ENCODE measurements at regions not wholly inside any gene's neighbourhood (a gene's known extent, or its start where the extent isn't known, plus 50 kb on each side); places are given as distances from the start of the nearest gene placed in this dataset.

DNA sequence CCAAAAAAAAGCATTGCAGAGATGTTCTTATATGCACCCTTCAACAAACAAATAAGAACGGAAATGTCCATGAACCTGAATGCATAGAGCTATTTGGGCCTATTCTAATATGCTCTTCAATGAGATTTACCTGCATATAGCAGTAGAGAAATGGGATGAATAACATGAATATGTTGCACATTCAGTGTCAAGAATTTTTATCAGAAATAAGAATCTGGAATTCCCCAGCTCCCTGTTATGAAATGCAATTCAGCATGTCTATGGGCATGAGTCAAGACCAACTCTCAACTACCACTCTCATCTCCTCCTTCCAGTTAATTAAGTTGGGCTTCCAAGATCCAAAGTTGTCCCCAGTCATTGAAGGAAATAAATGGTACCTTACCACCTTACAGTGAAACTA lies 133.7 kb upstream of the ALCAM start:
- DNase-seq (ENCODE audit: low spot score), result no peak
- H2AFZ ChIP-seq (ENCODE audit: low read length), result no peak overlapping the region
- WGBS, 2 donors (ENCODE audit: extremely low coverage in 2 of 2, insufficient read length in 2 of 2, insufficient replicate concordance in 1 of 2), result no CpG with 5 or more reads among the region's 1 CpG
- no peak overlapping the region for H3K27ac ChIP-seq (replicated peaks; ENCODE audit: low read length)
- H2AK5ac ChIP-seq (ENCODE audit: low read depth, low read length), result no peak overlapping the region
- no peak overlapping the region for H2BK12ac ChIP-seq (ENCODE audit: low read length)
- H3K4ac ChIP-seq (ENCODE audit: low read length), result no peak overlapping the region
- no peak overlapping the region for H4K8ac ChIP-seq (ENCODE audit: low read depth, low read length)
- no peak overlapping the region for H3K23ac ChIP-seq (ENCODE audit: low read depth, low read length, poor library complexity)
- no peaks in the 10 kb centered on the region for H3K79me1 ChIP-seq (ENCODE audit: low read depth, low read length)
- H2BK5ac ChIP-seq (ENCODE audit: low read length), result no peak overlapping the region
- no peak overlapping the region for H2BK15ac ChIP-seq (ENCODE audit: low read length)
- H2BK120ac ChIP-seq (ENCODE audit: low read depth, low read length), result no peak overlapping the region
- no peaks in the 10 kb centered on the region for H3K4me1 ChIP-seq (ENCODE audit: control insufficient read depth in 2 of 2, insufficient read depth in 1 of 2, low read depth in 1 of 2, low read length in 2 of 2)
- no peak overlapping the region for H3K9ac ChIP-seq (ENCODE audit: low read depth, low read length, poor library complexity)
- no peak overlapping the region for H3K4me3 ChIP-seq (ENCODE audit: low read length in 2 of 2)
- H3K4me2 ChIP-seq (ENCODE audit: insufficient read depth, low read length, poor library complexity, severe bottlenecking), result no peak overlapping the region
- no peaks in the 10 kb centered on the region for H3K27me3 ChIP-seq (ENCODE audit: control insufficient read depth in 3 of 3, insufficient read depth in 3 of 3, low read depth in 1 of 3, low read length in 3 of 3)
- no peaks in the 10 kb centered on the region for H3K9me3 ChIP-seq (replicated peaks in 1 of 2; ENCODE audit: control insufficient read depth in 2 of 2, insufficient read depth in 1 of 2, low read depth in 1 of 2, low read length in 2 of 2)
- no peak overlapping the region for H3K14ac ChIP-seq (ENCODE audit: low read length)
- no peaks in the 10 kb centered on the region for H3K36me3 ChIP-seq (replicated peaks in 1 of 2; ENCODE audit: control insufficient read depth in 2 of 2, insufficient read depth in 2 of 2, low read length in 2 of 2)
- H4K91ac ChIP-seq (ENCODE audit: low read depth, low read length, poor library complexity), result no peak overlapping the region
- H3K18ac ChIP-seq (ENCODE audit: low read length), result no peak overlapping the region

DNA sequence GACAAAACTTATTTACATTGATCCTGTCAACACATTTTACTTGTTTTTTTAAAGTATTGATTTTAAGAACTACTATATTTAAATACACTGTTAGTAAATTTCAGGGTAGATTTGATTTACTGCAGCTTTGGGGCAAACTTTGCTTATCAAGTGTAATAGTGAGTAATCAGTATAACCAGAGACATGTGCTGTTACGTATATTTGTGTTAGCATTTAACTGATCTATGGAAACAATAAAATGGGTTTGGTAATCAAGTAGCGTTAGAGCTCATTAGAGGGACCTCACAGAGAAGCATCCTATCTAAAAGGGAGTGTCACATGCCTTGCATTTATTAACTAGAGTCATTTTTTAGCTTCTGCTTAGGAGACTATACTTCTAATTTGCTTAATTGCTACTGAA lies 131.5 kb upstream of the ALCAM start:
- H3K4me1 ChIP-seq (ENCODE audit: control insufficient read depth in 2 of 2, insufficient read depth in 1 of 2, low read depth in 1 of 2, low read length in 2 of 2), result no peaks in the 10 kb centered on the region
- no peak overlapping the region for H3K4me2 ChIP-seq (ENCODE audit: insufficient read depth, low read length, poor library complexity, severe bottlenecking)
- no peak overlapping the region for H2AFZ ChIP-seq (ENCODE audit: low read length)
- no peak overlapping the region for H3K23ac ChIP-seq (ENCODE audit: low read depth, low read length, poor library complexity)
- no CpG with 5 or more reads among the region's 2 CpGs for WGBS, 2 donors (ENCODE audit: extremely low coverage in 2 of 2, insufficient read length in 2 of 2, insufficient replicate concordance in 1 of 2)
- H3K14ac ChIP-seq (ENCODE audit: low read length), result no peak overlapping the region
- no peak overlapping the region for H2BK5ac ChIP-seq (ENCODE audit: low read length)
- H2BK15ac ChIP-seq (ENCODE audit: low read length), result no peak overlapping the region
- H3K36me3 ChIP-seq (replicated peaks in 1 of 2; ENCODE audit: control insufficient read depth in 2 of 2, insufficient read depth in 2 of 2, low read length in 2 of 2), result no peaks in the 10 kb centered on the region
- no peaks in the 10 kb centered on the region for H3K9me3 ChIP-seq (replicated peaks in 1 of 2; ENCODE audit: control insufficient read depth in 2 of 2, insufficient read depth in 1 of 2, low read depth in 1 of 2, low read length in 2 of 2)
- H3K4ac ChIP-seq (ENCODE audit: low read length), result no peak overlapping the region
- no peak overlapping the region for H2AK5ac ChIP-seq (ENCODE audit: low read depth, low read length)
- no peak overlapping the region for H3K9ac ChIP-seq (ENCODE audit: low read depth, low read length, poor library complexity)
- H3K4me3 ChIP-seq (ENCODE audit: low read length in 2 of 2), result no peak overlapping the region
- DNase-seq (ENCODE audit: low spot score), result no peak
- no peak overlapping the region for H3K27ac ChIP-seq (replicated peaks; ENCODE audit: low read length)
- H3K27me3 ChIP-seq (ENCODE audit: control insufficient read depth in 3 of 3, insufficient read depth in 3 of 3, low read depth in 1 of 3, low read length in 3 of 3), result no peaks in the 10 kb centered on the region
- H4K91ac ChIP-seq (ENCODE audit: low read depth, low read length, poor library complexity), result no peak overlapping the region
- no peak overlapping the region for H2BK12ac ChIP-seq (ENCODE audit: low read length)
- no peak overlapping the region for H2BK120ac ChIP-seq (ENCODE audit: low read depth, low read length)
- no peak overlapping the region for H4K8ac ChIP-seq (ENCODE audit: low read depth, low read length)
- no peaks in the 10 kb centered on the region for H3K79me1 ChIP-seq (ENCODE audit: low read depth, low read length)
- H3K18ac ChIP-seq (ENCODE audit: low read length), result no peak overlapping the region

DNA sequence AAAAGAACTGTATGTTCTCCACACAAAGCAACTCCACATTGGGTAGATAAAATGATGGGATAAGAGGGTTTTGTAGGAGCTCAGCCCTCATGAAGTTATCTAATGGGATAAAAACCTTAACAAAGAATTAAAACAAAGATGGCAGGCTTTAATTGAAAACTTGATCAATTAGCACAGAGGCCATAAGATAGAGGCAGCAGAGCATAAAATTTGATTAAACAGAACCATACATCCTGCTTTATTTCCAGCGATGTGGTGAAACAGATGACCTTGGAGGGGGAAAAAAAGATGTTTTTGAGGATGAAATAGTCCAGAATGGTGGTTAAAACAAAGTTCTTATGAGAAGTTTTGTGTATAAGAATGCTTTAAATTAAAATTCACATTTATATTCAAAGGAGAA lies 130.9 kb upstream of the ALCAM start:
- H2AFZ ChIP-seq (ENCODE audit: low read length), result no peak overlapping the region
- no peak overlapping the region for H2BK15ac ChIP-seq (ENCODE audit: low read length)
- no peak overlapping the region for H3K4me2 ChIP-seq (ENCODE audit: insufficient read depth, low read length, poor library complexity, severe bottlenecking)
- H3K27ac ChIP-seq (replicated peaks; ENCODE audit: low read length), result no peak overlapping the region
- no peak overlapping the region for H2BK5ac ChIP-seq (ENCODE audit: low read length)
- WGBS, 2 donors (ENCODE audit: extremely low coverage in 2 of 2, insufficient read length in 2 of 2, insufficient replicate concordance in 1 of 2), result no CpG with 5 or more reads among the region's 1 CpG
- H2BK120ac ChIP-seq (ENCODE audit: low read depth, low read length), result no peak overlapping the region
- H3K23ac ChIP-seq (ENCODE audit: low read depth, low read length, poor library complexity), result no peak overlapping the region
- H4K91ac ChIP-seq (ENCODE audit: low read depth, low read length, poor library complexity), result no peak overlapping the region
- H3K4me3 ChIP-seq (ENCODE audit: low read length in 2 of 2), result no peak overlapping the region
- H3K18ac ChIP-seq (ENCODE audit: low read length), result no peak overlapping the region
- H3K79me1 ChIP-seq (ENCODE audit: low read depth, low read length), result no peaks in the 10 kb centered on the region
- no peak for DNase-seq (ENCODE audit: low spot score)
- H3K27me3 ChIP-seq (ENCODE audit: control insufficient read depth in 3 of 3, insufficient read depth in 3 of 3, low read depth in 1 of 3, low read length in 3 of 3), result no peaks in the 10 kb centered on the region
- no peak overlapping the region for H3K9ac ChIP-seq (ENCODE audit: low read depth, low read length, poor library complexity)
- no peaks in the 10 kb centered on the region for H3K36me3 ChIP-seq (replicated peaks in 1 of 2; ENCODE audit: control insufficient read depth in 2 of 2, insufficient read depth in 2 of 2, low read length in 2 of 2)
- H2BK12ac ChIP-seq (ENCODE audit: low read length), result no peak overlapping the region
- no peak overlapping the region for H3K4ac ChIP-seq (ENCODE audit: low read length)
- H3K4me1 ChIP-seq (ENCODE audit: control insufficient read depth in 2 of 2, insufficient read depth in 1 of 2, low read depth in 1 of 2, low read length in 2 of 2), result no peaks in the 10 kb centered on the region
- no peak overlapping the region for H3K14ac ChIP-seq (ENCODE audit: low read length)
- no peak overlapping the region for H4K8ac ChIP-seq (ENCODE audit: low read depth, low read length)
- H3K9me3 ChIP-seq (replicated peaks in 1 of 2; ENCODE audit: control insufficient read depth in 2 of 2, insufficient read depth in 1 of 2, low read depth in 1 of 2, low read length in 2 of 2), result no peaks in the 10 kb centered on the region
- no peak overlapping the region for H2AK5ac ChIP-seq (ENCODE audit: low read depth, low read length)

DNA sequence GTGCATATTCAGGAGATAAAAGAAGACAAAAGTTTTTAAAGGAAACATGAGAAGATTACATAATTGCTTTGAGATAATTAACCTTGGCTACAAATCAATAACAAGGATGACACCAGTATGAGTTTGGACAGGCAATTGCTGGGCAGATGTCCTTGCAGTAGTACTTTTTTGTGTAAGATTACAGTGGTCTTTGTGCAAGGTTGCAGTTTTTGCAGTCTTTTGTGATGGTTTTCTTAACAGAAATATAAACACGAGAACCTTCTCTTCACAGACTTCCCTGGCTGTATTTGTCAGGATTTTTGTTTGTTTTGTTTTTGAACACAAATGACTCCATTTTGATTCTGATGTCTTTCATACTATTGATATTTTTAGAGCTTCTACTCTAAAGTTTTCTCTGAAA lies 128.3 kb upstream of the ALCAM start:
- Histone ChIP-seq H2BK5ac (ENCODE audit: low read length) (no peak overlapping the region), H3K4me3 (ENCODE audit: low read length in 2 of 2) (no peak overlapping the region), H3K9ac (ENCODE audit: low read depth, low read length, poor library complexity) (no peak overlapping the region), H2BK120ac (ENCODE audit: low read depth, low read length) (no peak overlapping the region), H3K23ac (ENCODE audit: low read depth, low read length, poor library complexity) (no peak overlapping the region), H4K8ac (ENCODE audit: low read depth, low read length) (no peak overlapping the region), H2BK12ac (ENCODE audit: low read length) (no peak overlapping the region), H2AK5ac (ENCODE audit: low read depth, low read length) (no peak overlapping the region), H3K4ac (ENCODE audit: low read length) (no peak overlapping the region), H3K4me2 (ENCODE audit: insufficient read depth, low read length, poor library complexity, severe bottlenecking) (no peak overlapping the region), H3K9me3 (replicated peaks in 1 of 2; ENCODE audit: control insufficient read depth in 2 of 2, insufficient read depth in 1 of 2, low read depth in 1 of 2, low read length in 2 of 2) (no peaks in the 10 kb centered on the region), H2BK15ac (ENCODE audit: low read length) (no peak overlapping the region), H3K4me1 (ENCODE audit: control insufficient read depth in 2 of 2, insufficient read depth in 1 of 2, low read depth in 1 of 2, low read length in 2 of 2) (no peaks in the 10 kb centered on the region), H3K14ac (ENCODE audit: low read length) (no peak overlapping the region), H3K27me3 (ENCODE audit: control insufficient read depth in 3 of 3, insufficient read depth in 3 of 3, low read depth in 1 of 3, low read length in 3 of 3) (no peaks in the 10 kb centered on the region), H3K18ac (ENCODE audit: low read length) (no peak overlapping the region), H3K79me1 (ENCODE audit: low read depth, low read length) (no peaks in the 10 kb centered on the region), H2AFZ (ENCODE audit: low read length) (peak overlapping the region; percentile 50), H3K36me3 (replicated peaks in 1 of 2; ENCODE audit: control insufficient read depth in 2 of 2, insufficient read depth in 2 of 2, low read length in 2 of 2) (no peaks in the 10 kb centered on the region), H4K91ac (ENCODE audit: low read depth, low read length, poor library complexity) (no peak overlapping the region), H3K27ac (replicated peaks; ENCODE audit: low read length) (no peak overlapping the region)
- WGBS, 2 donors (ENCODE audit: extremely low coverage in 2 of 2, insufficient read length in 2 of 2, insufficient replicate concordance in 1 of 2), result no CpG with 5 or more reads among the region's 1 CpG
- DNase-seq (ENCODE audit: low spot score), result no peak
